Chondrocyte (in vitro differentiated cells): ENCODE measurements at regions not wholly inside any gene's neighbourhood (a gene's known extent, or its start where the extent isn't known, plus 50 kb on each side); places are given as distances from the start of the nearest gene placed in this dataset.

Source experiments
- DNase-seq: peaks from one replicate; pipeline ENCODE4 v3.0.0; 2021; ENCODE audit warnings: mixed read lengths, low spot score
- H3K27ac Mint-ChIP-seq: one replicate; pipeline ENCODE4 v1.8.0; 2021; ENCODE audit warnings: mild to moderate bottlenecking, moderate library complexity, mixed read lengths; ENCODE audit not compliant: unreplicated experiment
- H3K27me3 Mint-ChIP-seq: 2 replicates; pipeline ENCODE4 v1.8.0; 2021; ENCODE audit warnings: low read depth, mixed read lengths
- H3K36me3 Mint-ChIP-seq: 2 replicates; pipeline ENCODE4 v1.8.0; 2021; ENCODE audit warnings: low read depth, mixed read lengths
- H3K4me1 Mint-ChIP-seq: 2 replicates; pipeline ENCODE4 v1.8.0; 2021; ENCODE audit warnings: low read depth, mild to moderate bottlenecking, mixed read lengths
- H3K4me3 Mint-ChIP-seq: one replicate; pipeline ENCODE4 v1.8.0; 2021; ENCODE audit warnings: mild to moderate bottlenecking, moderate library complexity, mixed read lengths; ENCODE audit not compliant: unreplicated experiment
- H3K9me3 Mint-ChIP-seq: 2 replicates; pipeline ENCODE4 v1.8.0; 2021; ENCODE audit warnings: low read depth, mixed read lengths
- CTCF ChIP-seq: fragments of 200-600 bp; sonication (generic); IDR thresholded peaks from 2 replicates; pipeline ENCODE4 v1.5.0; 2021; ENCODE audit warnings: antibody characterized with exemption, mild to moderate bottlenecking, moderate library complexity

DNA sequence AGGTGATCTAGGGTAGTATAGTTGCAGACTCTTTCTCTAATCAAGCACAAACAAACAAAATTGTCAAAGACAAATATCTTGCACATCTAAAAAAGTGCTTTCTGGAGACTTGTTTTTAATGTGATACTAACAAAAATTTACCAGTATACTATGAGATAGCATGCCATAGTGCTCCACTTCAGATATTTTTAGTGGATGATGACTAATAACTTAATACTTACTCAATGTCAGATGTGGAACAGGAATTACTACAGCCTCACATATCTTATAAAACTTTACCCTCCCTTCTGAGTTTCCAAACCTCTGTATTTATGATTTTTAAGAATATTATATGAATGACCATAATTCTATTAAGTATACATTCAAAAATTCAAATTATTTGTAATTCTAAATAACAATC, 1162.0 kb upstream of the SLC39A10 start:
- Mint-ChIP-seq H3K27ac (no peak overlapping the region), H3K27me3 (peaks cover 7% of the 10 kb centered on the region), H3K36me3 (no peaks in the 10 kb centered on the region), H3K4me1 (no peaks in the 10 kb centered on the region), H3K9me3 (no peaks in the 10 kb centered on the region), H3K4me3 (no peak overlapping the region)
- TF ChIP-seq CTCF: no peak
- DNase-seq: no peak

DNA sequence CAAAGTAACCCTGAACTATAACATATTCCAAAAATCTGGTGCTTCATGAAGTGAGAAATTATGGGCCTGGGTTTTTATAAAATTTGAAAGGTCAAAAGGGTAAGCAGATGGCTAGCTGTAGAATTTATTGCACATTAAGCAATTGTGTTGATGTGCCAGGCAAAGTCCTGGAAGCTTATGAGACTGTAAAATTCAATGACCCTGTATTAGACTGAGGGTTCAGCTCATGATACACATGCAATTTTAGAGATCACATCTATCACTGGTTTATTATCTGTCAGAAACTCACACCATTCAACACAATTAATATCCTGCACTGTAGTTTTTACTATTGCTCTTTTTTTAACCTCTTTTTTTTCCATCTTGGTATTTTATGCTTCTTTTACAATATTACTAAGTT, 1162.6 kb upstream of the SLC39A10 start:
- Mint-ChIP-seq H3K27ac (no peak overlapping the region), H3K4me1 (no peaks in the 10 kb centered on the region), H3K36me3 (no peaks in the 10 kb centered on the region), H3K9me3 (no peaks in the 10 kb centered on the region), H3K4me3 (no peak overlapping the region), H3K27me3 (peaks cover 9% of the 10 kb centered on the region)
- DNase-seq: no peak
- TF ChIP-seq CTCF: no peak

- H3K4me3 Mint-ChIP-seq: no peak overlapping the region
- no peak for DNase-seq
- no peaks in the 10 kb centered on the region for H3K9me3 Mint-ChIP-seq
- no peak overlapping the region for H3K27ac Mint-ChIP-seq
- TF ChIP-seq CTCF: no peak
- no peaks in the 10 kb centered on the region for H3K36me3 Mint-ChIP-seq
- H3K27me3 Mint-ChIP-seq: peaks cover 7% of the 10 kb centered on the region
- H3K4me1 Mint-ChIP-seq: no peaks in the 10 kb centered on the region
Observed at GRCh38 chr2:194491409-194492115, 1165.5 kb upstream of the SLC39A10 start.

DNA sequence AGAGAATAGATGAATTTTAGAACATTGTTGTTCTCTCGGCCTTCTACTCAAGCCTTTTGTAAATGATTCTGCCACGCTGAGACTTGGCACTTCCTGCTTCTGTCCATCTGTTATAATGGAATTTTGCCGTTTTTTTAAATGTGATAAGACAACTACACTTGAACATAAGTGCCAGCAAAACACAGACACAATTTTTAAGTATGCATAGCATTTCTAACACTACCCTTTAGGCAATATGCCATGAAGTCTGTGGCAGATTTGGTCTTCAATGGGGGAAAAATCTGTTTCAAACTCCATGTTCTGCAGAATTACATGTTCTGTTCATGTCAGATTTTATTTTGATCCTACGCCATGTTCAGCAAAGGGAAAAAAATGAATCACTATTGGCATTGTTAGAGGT, 1170.7 kb upstream of the SLC39A10 start:
- H3K4me3 Mint-ChIP-seq: no peak overlapping the region
- no peak overlapping the region for H3K27ac Mint-ChIP-seq
- no peaks in the 10 kb centered on the region for H3K36me3 Mint-ChIP-seq
- no peaks in the 10 kb centered on the region for H3K9me3 Mint-ChIP-seq
- TF ChIP-seq CTCF: no peak
- no peak for DNase-seq
- no peaks in the 10 kb centered on the region for H3K4me1 Mint-ChIP-seq
- peaks cover 19% of the 10 kb centered on the region for H3K27me3 Mint-ChIP-seq

DNA sequence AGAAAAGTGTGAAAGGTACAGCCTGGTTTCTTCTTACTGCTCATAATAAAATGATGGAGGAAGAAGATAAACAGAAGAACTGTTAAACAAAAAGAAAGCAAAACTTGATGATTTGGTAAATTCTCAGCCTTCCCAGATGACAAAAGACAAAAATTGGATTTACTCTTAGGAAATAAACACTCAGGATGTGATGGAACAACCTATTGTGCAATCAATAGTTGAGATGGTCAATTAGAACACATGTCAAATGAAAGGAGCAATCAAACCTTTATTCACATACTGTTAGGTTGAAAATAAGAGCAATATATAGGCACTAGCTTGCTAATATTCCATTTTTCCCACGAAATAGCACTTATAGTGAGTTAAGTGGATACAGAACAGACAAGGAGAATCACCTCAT, 1174.0 kb upstream of the SLC39A10 start:
- H3K27me3 Mint-ChIP-seq: peaks cover 16% of the 10 kb centered on the region
- no peak for DNase-seq
- H3K4me3 Mint-ChIP-seq: no peak overlapping the region
- H3K9me3 Mint-ChIP-seq: no peaks in the 10 kb centered on the region
- no peaks in the 10 kb centered on the region for H3K36me3 Mint-ChIP-seq
- no peaks in the 10 kb centered on the region for H3K4me1 Mint-ChIP-seq
- no peak overlapping the region for H3K27ac Mint-ChIP-seq
- TF ChIP-seq CTCF: no peak
